GF-D8 (cell line): ENCODE measurements at regions not wholly inside any gene's neighbourhood (a gene's known extent, or its start where the extent isn't known, plus 50 kb on each side); places are given as distances from the start of the nearest gene placed in this dataset.
"Not testable (repeated sequence)": the region's sequence is repeated elsewhere in the genome, so short reads cannot be mapped to it uniquely, and the experiment has no call there.

ENCODE experiments used
- DNase-seq: peaks from one replicate; lab custom pipeline; 2025; lab: John Stamatoyannopoulos, UW

DNA sequence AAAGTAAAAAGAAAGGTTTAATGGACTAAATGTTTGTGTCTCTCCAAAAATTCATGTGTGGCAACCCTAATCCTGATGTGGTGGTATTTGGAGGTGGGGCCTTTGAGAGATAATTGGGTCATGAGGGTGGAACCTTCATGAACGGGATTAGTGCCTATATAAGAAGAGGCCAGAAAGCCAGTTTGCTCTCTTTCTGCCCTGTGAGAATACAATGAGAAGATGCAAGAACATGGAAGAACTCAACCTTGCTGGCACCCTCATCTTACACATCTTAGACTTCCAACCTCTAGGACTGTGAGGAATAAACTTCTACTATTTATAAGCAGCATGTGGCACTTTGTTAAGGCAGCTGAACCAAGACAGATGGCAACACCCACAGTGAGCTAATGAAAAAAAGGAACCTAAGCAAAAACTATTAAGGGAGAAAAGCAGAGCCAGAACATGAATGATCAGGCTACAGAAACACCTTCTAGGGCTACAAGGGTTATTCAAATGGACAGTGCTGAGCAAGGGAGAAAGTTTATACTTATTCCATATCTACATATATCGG, 159.5 kb downstream of the PLK2 start:
- no peak for DNase-seq

- DNase-seq = no peak
Measured at GRCh38 chr5:58299256-58299655, 160.6 kb downstream of the PLK2 start.

GRCh38 chr5:58294598-58295305, 165.1 kb downstream of the PLK2 start:
- no peak for DNase-seq

DNA sequence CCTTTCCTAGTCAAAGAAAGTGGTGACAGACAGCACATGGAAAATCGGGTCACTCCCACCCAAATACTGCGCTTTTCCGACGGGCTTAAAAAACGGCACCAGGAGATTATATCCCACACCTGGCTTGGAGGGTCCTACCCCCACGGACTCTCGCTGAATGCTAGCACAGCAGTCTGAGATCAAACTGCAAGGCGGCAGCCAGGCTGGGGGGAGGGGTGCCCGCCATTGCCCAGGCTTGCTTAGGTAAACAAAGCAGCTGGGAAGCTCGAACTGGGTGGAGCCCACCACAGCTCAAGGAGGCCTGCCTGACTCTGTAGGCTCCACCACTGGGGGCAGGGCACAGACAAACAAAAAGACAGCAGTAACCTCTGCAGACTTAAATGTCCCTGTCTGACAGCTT, 171.6 kb downstream of the PLK2 start:
- DNase-seq = not testable (repeated sequence)

GRCh38 chr5:58286741-58287140, 173.1 kb downstream of the PLK2 start:
- DNase-seq = no peak

GRCh38 chr5:58285900-58286299, 174.0 kb downstream of the PLK2 start:
- no peak for DNase-seq

DNA sequence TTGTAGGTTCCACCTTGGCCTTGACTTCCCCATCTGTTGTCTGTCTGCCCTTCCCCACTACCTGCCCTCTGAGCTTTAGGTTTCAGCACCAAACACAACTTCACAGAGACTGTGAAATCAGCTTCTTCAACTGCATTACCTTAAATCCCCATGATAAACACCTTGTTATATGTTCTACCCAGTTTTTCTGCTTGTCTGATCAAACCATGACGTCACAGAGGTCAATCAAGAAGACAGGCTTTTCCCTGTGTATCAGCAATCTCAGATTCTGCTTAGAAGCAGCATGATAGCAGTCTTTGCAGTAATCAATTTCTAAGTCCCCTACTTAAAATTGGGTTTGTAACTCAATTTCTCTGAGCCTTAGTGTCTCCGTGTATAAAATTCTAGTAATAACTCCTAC, 175.0 kb downstream of the PLK2 start:
- DNase-seq = no peak

DNA sequence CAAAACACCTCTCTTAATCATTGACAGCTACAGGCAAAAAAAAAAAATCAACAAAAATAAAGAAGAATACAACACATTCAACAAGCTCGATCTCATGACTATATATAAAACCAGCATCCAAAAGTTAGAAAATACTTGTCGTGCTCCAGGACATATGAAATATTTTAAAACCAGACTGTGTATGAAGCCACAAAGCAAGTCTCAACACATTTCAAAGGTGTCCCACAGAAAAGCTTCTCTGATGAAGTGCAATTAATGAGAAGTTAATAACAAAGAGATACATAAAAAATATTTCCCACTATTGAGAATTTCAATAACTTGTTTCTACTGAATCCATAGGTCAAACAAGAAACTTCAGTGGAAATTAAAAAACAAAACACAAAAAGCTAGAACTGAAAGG, 178.7 kb downstream of the PLK2 start:
- no peak for DNase-seq

GRCh38 chr5:58279259-58279658, 180.6 kb downstream of the PLK2 start:
- DNase-seq = no peak

DNA sequence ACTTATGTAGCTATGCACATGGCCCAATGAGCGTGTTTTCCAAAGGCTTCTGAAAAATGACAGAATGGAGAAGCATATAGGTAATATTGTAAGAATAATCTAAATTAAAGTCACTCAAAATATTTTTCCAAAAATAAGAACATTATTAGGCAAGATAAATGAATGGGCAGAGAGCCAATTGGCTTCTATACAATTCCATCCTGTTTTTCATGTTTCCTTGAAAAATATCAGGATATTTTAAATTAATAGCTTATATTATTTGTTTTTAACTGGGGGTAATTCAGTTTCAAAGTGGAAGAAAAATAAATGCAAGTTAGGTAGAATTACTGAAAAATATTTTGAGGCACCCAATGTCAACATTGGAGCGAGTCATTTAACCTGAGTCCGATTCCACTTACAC, 183.5 kb downstream of the PLK2 start:
- no peak for DNase-seq

- DNase-seq = no peak
Measured at GRCh38 chr5:58275516-58275915, 184.4 kb downstream of the PLK2 start.

- no peak for DNase-seq
Measured at GRCh38 chr5:58274191-58274590, 185.7 kb downstream of the PLK2 start.

- no peak for DNase-seq
Measured at GRCh38 chr5:58273711-58274110, 186.2 kb downstream of the PLK2 start.

- DNase-seq = no peak
Measured at GRCh38 chr5:58268268-58268667, 191.6 kb downstream of the PLK2 start.

GRCh38 chr5:58266402-58266801, 193.5 kb downstream of the PLK2 start:
- DNase-seq = no peak

DNA sequence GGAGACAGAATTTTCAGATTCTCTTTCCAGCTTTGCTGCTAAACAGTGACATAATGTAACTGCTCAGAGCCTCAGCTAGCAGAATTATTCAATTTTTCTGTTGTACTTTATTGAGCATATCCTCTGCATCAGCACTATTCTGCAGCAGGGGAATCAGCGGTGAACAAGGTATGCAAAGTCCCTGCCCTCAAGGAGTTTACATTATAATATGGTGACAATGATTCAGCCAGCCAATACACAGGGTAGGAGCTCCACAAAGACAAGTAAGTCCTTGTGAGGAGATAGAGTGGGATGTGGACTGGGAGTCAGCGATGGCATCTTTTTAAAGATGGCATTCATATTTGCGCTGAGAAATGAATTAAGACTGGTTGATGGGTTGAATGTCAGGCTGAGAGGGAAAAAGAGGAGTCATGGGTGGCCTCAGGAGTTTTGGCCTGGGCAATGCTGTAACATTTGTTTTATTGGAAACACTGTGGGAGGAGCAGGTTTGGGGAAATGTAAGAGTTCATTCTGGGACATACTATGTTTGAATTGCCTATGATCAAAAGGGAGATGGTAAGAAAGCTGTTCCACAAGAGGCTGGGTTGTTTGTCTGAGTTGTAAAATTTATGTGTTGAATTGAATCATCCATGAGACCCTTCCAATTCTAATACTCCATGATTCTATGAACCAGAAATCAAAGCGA, 194.5 kb downstream of the PLK2 start:
- no peak for DNase-seq

GRCh38 chr5:58264276-58264675, 195.6 kb downstream of the PLK2 start:
- DNase-seq = no peak

- DNase-seq = no peak
Measured at GRCh38 chr5:58263296-58263695, 196.6 kb downstream of the PLK2 start.

- no peak for DNase-seq
Measured at GRCh38 chr5:58262226-58262625, 197.7 kb downstream of the PLK2 start.

DNA sequence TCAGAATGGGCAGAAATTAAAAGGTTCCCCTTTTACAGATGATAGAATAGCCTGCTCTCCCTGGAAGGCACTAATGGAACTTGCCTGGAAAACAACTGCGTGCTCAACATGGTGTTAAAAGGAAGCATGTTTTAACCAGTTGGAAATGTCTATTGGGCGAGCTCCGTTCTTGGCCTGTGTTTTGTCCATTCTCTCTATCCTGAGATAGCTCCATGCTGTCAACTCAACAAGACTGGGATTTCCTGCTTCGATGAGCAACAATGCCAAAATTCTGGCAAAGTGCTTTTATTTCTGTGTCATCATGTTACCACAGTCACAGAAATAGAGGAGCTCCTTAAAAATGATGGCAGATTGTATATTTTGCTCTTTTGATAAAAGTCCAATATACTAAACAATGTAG, 198.3 kb downstream of the PLK2 start:
- no peak for DNase-seq

GRCh38 chr5:58260243-58260642, 199.6 kb downstream of the PLK2 start:
- DNase-seq = no peak

- no peak for DNase-seq
Measured at GRCh38 chr5:58259685-58260152, 200.2 kb downstream of the PLK2 start.

GRCh38 chr5:58258984-58259684, 200.8 kb downstream of the PLK2 start:
- no peak for DNase-seq
